ENCODE measurements at regions not wholly inside any gene's neighbourhood (a gene's known extent, or its start where the extent isn't known, plus 50 kb on each side); places are given as distances from the start of the nearest gene placed in this dataset.
A peak's percentile ranks its signal among the peaks of the same experiment; 100 is the strongest.

DNA sequence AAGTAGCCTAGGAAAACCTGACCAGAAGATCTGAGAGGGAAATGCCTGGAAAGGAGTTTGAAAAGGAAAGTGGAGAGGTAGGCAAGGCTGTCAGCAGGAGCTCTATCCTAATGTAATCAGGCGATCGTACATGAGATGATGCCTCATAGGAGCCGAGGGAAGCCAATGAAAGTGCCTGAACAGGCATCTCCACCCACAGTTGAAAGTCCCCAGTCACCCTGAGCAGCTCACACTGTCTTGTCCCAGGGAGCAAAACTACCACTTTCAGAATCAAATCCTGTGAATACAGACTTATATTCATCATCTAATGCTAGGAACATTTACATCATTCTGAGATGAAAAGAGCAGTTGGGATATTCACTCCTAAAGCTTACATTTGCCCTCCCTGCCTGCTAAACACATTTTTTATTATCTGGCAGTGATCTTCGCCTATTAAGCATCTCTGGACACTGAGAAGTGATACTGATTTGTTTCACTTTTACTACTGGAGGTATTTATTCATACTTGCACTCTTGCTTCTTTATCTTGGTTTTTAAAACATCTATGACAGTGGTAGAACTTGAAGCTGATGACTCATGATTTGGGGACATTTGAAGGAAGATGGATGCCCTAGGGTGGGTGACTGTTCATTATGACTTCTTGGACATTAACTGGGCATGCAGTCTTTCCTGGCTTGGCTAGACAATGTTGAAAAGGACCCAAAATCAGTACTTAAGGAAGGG lies 221.6 kb downstream of the SEC16B start:
- no peak for DNase-seq (ENCODE audit: extremely low read depth in 1 of 11, low read depth in 9 of 11, low spot score in 4 of 11)

DNA sequence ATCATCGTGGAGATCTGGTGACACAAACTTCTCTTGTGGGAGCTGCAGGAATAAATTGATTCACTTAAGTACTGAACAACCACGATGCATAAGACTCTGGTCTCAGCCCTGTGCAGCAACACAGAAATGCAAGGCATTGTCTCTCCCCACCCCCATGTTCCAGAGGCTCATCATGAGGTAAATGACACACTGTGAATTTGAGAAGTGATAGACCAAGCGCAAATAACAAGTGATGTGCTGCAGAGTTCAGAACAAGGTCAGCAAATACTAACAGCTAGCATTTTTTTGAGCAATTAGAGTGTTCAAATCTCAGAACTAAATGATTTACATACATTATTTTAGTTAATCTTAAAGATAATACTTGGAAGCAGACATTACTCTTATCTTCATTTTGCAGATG lies 223.7 kb downstream of the SEC16B start:
- DNase-seq (ENCODE audit: extremely low read depth in 1 of 11, low read depth in 9 of 11, low spot score in 4 of 11): no peak

DNA sequence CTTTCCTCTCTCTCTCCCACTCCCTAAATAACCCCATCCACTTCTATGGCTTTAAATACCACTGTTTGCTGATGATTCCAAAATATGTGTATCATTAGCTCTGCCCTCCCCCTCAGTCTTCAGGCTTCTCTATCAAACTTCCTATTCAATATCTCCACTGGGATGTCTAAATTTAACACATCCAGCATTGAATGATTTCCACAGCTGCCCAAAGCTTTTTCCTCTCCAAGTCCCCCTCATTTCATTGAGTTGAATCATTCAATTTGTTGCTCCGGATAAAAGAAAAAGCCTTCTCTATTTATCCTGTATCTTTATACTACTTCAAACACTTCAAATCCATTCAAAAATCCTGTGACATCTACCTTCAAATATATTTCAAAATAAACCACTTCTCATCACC lies 225.0 kb downstream of the SEC16B start:
- DNase-seq (ENCODE audit: extremely low read depth in 1 of 11, low read depth in 9 of 11, low spot score in 4 of 11): no peak

DNA sequence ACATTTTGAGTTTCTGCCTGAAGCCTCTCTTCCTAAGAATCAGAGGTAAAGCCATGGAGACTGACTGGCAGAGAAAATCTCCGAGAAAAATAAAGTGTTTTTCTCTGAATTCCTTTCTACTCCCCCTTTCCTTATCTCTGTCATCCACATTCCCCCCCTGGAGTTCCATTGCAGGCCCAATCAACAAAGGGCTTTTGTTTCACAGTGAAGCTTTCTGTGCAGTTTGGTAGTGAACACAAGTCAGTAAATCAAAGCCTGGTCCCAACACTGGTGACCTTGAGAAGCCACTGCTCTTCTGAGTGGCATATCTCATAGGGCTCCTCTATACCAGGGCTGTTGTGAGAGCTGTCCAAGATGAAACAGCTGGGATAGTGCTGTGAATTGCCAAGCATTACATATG lies 228.4 kb downstream of the SEC16B start:
- peak in 2 of 11 donors; percentile 0 to 1 for DNase-seq (ENCODE audit: extremely low read depth in 1 of 11, low read depth in 9 of 11, low spot score in 4 of 11)

DNA sequence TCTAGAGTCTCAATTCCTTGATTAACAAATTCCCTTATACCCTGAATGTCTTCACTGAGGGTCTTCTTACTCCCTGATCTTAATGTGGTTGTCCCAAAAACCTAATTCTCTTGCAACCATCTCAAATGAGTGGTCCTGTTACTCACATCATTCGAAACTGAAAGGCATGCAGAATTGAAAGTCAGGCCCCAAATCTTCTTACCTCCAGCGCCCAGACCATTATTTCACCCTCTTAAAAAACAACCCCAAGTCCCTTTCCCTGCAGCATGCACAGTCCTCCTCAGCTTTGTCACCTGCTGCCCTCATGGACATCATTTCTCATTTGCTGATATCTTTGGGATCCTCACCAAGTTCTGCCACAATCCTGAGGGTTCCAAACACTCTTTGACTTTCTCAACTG lies 230.1 kb downstream of the SEC16B start:
- no peak for DNase-seq (ENCODE audit: extremely low read depth in 1 of 11, low read depth in 9 of 11, low spot score in 4 of 11)

DNA sequence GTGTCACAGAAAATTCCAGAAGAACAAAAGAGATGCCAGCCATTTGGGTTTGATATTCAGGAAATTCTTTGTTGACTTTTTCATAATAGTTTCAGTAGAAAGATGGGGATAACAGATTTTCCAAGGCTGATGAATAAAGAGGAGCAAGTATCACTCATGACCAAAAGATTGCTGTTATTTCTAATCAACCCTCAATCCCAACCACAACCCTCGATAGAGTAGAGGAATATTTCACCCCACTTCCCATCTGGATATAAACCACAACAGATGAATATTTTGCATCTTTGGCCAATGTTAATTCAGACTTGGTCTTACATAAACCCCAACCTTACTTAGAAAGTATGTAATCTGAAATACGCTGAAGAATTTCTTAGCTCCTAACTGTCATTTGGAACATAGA lies 232.4 kb downstream of the SEC16B start:
- DNase-seq (ENCODE audit: extremely low read depth in 1 of 11, low read depth in 9 of 11, low spot score in 4 of 11): no peak

DNA sequence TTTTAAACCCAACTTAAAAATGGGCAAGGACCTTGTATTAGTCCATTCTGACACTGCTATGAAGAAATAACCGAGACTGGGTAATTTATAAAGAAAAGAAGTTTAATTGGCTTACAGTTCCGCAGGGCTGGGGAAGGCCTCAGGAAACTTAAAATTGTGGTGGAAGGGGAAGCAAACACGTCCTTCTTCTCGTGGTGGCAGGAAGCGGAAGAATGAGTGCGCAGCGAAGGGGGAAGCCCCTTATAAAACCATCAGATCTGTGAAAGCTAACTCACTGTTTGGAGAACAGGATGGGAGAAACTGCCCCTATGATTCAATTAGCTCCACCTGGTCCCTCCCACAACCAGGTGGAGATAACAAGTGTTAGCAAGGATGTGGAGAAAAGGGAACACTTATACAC lies 237.7 kb downstream of the SEC16B start:
- DNase-seq (ENCODE audit: extremely low read depth in 1 of 11, low read depth in 9 of 11, low spot score in 4 of 11): no peak

DNA sequence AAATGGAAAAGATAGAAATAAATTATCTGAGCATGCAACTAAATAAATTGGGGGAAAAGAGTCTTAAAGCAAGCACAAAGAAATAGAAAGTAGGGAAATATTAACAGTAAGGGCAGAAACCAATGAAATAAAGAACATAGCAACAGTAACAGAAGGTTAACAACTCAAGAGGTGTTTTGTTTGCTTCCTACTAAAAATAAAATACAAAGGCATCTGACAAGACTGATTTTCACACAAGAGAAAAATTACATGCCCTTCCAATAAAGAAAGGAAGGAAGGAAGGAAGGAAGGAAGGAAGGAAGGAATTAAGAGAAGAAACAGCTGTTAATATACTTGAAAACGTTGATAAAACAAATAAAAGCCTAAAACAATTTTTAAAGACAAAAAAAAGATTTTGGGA lies 240.2 kb downstream of the SEC16B start:
- DNase-seq (ENCODE audit: extremely low read depth in 1 of 11, low read depth in 9 of 11, low spot score in 4 of 11): no peak

DNA sequence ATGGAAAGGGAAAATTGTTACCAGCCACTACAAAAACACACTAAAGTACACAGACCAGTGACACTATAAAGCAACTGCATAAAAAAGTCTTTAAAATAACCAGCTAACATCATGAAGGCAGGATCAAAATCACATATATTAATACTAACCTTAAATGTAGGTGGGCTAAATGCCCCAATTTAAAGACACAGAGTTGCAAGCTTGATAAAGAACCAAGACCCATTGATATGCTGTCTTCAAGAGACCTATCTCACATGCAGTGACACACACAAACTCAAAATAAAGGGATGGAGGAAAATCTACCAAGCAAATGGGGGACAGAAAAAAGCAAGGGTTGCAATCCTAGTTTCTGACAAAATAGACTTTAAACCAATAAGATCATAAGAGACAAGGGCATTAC lies 246.3 kb downstream of the SEC16B start:
- DNase-seq (ENCODE audit: extremely low read depth in 1 of 11, low read depth in 9 of 11, low spot score in 4 of 11): no peak

DNA sequence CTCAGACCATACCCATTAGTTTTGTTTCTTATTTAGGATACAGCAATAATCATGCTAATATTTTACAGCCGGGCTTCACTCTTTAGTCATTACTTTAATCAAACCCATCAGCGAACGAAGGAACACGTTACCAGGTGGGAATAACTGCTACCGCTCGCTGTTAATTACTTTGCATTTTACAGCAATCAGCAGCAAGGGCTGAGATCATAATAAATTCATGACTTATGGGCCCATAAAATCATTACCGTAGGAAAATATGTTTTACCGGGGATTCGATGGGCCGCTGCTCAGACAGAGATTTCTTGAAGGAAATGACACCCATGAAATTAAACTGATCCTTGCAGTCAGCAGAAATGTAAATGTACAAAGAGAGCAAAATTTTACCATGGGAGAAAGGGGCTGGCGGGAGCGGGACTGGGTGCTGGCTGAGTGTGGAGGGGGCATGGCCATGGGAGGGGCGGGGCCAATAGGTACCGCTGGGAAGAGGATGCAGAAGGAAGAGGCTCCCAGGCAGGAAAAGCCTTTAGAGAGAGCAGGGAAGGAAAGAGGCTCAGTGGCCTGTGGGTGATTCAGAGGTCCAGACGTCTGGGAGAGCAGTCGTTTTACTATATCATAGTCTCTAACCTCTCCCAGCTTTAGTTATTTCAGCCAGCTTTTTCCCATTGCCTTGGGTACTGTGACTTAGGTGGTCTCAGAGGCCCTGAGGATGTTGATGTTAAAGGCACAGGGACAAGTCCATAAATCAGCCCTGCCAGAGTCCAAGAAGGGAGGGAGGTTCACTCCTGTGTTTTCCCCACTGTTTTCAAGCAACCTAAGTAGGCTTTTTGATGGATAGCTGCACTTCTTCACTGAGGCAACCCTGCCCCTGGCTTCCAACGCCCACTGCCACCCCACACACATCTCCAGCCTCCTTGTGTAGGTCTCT lies 258.9 kb downstream of the SEC16B start:
- peak in 5 of 11 donors; percentile 18 to 51 (median 25) for DNase-seq (ENCODE audit: extremely low read depth in 1 of 11, low read depth in 9 of 11, low spot score in 4 of 11)

DNA sequence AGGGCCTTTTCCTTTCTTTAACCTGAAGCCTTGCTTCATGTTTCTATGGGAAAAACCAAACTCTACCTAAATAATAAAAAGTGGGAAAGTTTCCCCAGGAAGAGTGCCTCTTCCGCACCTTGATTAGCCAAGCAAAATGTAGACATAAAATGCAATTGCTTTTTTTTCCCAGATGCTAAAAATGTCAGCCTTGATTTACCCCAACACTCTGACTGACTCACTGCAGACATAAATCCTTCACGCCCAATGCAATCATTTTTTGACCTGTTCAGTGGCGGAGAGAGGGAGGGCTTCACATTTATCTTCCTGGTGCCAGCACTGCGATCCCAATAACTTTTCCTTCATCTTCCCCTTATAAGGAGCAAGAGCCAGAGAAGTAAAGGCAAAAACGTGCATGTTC lies 261.5 kb downstream of the SEC16B start:
- DNase-seq (ENCODE audit: extremely low read depth in 1 of 11, low read depth in 9 of 11, low spot score in 4 of 11): peak in 4 of 11 donors; percentile 19 to 41 (median 25)

DNA sequence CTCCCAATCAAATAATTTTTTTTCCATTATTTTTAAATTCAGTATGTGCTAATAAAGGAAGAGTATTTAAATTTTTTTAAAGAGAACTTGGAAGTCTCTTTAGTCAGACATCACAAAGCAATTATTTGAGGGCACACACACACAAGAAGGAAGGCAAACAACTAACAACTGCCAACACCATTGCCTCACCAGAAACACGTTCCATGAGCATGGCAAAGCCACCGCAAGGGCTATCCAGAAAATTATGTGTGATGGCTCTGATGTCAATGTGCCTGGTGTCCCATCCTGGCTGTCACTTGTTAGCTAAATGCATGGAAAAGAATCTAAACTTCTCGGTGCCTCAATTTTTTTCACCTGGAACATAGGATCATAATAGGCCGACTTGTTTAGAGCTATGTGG lies 262.9 kb downstream of the SEC16B start:
- no peak for DNase-seq (ENCODE audit: extremely low read depth in 1 of 11, low read depth in 9 of 11, low spot score in 4 of 11)

DNA sequence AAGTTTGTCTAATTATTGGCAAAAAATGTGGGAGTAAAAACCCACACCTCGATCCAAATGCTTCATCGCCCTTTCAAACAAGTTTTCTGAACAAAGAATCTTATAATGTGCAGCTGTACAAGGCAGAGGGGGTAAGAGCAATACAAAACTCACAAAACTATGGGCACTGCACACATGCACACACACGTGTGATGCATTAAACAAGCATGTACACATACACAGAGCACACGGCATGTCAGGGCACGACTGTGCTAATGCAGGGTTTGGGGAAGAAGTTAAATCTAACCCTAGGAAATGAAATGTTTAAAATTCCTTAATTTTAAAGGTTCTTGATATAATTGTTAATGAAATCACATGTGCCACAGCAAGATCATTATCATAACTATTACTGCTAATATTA lies 264.0 kb downstream of the SEC16B start:
- DNase-seq (ENCODE audit: extremely low read depth in 1 of 11, low read depth in 9 of 11, low spot score in 4 of 11): no peak

DNA sequence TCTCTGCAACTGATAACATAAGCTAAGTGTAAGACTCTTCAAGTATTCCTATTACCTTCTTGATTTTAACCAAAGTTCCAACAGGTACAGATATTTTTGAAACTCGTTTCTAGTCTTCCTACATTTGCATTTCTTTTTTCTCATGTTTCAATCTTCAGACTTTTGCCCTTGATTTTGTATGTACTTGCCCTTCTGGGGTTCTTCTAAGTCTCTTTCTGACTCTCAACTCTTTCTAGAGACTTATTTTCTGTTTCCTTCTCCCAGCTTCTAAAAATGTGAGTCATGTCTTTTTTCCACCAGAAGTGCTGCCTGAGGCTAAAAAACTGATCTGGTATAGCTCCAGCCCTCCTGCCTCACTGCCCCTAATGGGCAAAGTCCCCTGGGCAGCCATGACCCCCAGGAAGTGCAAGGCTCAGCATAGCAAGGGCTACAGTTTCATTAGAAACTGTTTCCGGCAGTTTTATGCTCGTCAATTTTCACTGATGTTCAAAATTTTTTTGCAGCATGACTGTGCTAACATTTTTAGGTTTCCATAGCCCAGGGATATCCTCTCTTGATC lies 265.9 kb downstream of the SEC16B start:
- DNase-seq (ENCODE audit: extremely low read depth in 1 of 11, low read depth in 9 of 11, low spot score in 4 of 11): no peak

DNA sequence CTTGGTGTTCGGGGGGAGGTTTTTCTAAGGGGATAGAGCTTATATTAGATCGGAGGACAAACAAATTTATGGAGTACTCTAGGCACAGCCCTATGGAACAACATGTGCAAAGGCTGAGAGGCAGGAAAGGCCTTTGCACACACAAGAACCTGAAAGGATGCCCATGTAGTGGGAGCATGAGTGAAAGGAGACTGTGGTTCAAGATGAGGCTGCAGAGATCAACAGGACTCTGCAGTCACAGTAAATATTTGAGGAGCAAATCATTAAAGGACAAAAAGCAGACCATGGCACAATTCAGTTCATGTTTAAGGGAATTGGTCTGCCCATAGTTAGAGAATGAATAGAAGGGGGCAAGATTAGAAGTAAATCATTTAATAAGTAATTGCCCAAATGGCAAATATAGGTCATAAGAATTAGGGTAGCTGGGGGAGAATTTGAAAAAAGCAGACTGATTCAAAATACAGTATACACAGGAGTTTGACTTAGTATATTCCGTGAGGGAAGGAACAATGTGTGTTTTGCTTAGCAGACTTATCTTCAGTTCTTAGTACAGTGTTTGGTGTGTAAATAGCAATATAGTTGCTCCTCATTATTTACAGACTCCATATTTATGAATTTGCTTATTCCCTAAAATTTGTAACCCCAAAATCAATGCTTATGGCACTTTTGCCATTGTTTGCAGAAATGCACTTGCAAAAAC lies 268.1 kb downstream of the SEC16B start:
- DNase-seq (ENCODE audit: extremely low read depth in 1 of 11, low read depth in 9 of 11, low spot score in 4 of 11): no peak

DNA sequence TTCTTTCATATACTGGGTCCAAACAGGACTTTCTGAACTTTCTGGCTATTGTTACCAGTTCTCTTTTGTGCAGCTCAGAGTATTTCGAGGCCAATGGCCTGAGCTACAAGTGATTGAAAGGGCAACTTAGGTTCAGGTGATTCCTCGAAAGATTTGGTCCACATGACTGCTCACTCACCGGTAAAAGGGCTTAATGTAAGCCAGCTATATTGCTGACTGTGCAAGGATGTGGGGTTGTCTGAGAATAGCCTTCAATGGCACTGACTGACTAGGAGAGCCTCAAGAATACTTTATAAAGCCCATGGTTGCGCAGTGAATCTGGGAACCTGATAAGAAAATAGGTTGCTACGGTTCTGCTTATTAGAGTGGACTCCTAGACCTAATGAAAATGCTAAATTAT lies 269.0 kb downstream of the SEC16B start:
- DNase-seq (ENCODE audit: extremely low read depth in 1 of 11, low read depth in 9 of 11, low spot score in 4 of 11): no peak

DNA sequence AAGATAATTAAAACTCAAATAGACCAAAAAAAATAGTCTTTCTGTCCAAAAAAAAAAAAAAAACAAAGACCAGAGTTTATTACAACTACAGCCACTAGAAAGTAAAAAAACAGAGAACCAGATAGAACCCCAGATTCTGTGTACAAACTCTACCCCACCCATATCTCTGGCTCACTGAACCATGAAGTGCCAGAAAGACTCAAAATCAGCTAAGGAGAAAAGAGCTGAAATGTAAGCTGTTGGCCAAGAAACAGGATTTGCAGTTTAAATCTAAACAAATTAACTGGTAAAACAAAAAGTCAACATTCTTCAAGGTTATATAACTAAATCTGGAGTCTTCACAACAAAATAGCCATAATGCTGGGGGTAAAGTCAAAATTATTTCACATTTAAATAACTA lies 278.9 kb downstream of the SEC16B start:
- DNase-seq (ENCODE audit: extremely low read depth in 1 of 11, low read depth in 9 of 11, low spot score in 4 of 11): no peak

DNA sequence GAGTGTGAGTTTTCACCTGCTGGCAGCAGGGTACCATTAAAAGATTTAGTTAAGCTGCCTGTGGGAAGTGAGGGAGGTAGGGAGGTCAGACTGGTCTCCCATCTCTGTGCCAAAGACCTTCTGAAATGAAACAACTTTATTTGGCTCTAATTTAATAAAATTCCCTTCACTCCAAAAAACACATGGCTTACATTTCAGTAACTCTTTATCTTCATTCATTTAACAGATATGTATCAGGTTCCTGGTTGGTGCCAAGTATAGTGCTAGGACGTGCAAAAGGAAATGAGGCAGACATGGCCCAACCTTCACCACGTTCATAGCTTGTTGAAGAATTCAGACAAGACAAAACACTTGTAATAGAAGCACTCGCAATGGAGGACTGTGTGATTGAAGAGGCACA lies 282.3 kb downstream of the SEC16B start:
- DNase-seq (ENCODE audit: extremely low read depth in 1 of 11, low read depth in 9 of 11, low spot score in 4 of 11): no peak

DNA sequence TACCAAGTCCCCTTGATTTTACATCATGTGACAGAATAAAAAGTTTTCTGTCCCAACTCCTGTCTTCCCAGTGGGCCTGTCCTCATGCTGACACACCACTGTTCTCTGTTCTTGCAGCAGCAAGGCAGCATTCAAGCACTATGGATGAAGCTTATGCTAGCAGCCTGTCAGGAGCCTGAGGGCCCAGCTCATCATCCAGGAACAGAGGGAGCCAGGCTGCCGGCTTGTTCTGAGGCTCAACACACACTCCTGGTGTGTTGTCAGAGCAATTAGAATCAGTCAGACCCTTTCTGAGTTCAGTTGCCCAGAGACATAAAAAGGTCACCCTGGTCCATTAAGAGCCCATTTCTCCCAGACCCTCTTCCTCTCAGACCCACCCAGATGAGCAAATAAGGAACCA lies 282.9 kb downstream of the SEC16B start:
- DNase-seq (ENCODE audit: extremely low read depth in 1 of 11, low read depth in 9 of 11, low spot score in 4 of 11): no peak

DNA sequence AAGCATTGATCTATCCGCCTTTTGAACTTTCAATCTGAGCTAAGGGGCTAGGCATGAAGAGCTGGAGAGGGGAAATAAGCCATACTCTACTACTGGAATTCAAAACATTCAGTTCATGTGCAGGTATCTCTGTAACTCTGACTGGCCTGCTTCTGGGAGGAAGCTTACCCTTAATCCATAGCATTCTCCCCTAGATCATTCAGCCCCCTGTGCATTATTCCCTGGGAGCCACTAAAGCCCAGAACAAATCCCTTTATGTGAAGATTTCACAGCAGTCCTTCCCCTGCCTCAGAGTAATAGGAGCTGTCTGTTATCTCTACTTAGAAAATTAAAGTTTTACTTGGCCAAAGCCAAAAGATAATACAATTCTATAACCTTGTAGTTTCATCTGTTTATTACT lies 300.7 kb downstream of the SEC16B start:
- no peak for DNase-seq (ENCODE audit: extremely low read depth in 1 of 11, low read depth in 9 of 11, low spot score in 4 of 11)

Measured in renal cortex interstitium (tissue), 11 donors.